ENCODE measurements at regions not wholly inside any gene's neighbourhood (a gene's known extent, or its start where the extent isn't known, plus 50 kb on each side); places are given as distances from the start of the nearest gene placed in this dataset.
"Not testable (repeated sequence)": the region's sequence is repeated elsewhere in the genome, so short reads cannot be mapped to it uniquely, and the experiment has no call there.

DNA sequence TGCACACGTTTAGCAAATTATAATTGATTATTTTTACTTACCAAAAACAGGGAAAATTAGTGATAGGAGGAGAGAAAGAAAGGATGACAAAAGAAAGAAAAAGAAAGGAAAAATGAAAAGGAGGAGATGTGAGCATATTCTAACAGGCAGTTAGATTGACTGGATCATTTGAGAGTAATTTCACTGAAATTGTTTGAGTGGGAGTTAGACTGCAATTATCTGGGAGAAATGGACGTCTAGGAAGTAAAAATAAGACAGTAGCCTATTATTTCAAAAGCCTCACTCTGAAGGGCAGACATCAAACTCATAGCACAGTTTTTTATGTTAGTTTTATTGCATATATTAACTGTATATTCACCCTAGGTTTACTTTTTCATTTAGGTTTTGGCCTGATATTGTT is 272.8 kb upstream of the POU1F1 start:
- intact Hi-C loops (cut with DNase I) = no loop called here
- Histone ChIP-seq H3K4me3 (no peak overlapping the region), H3K4me1 (no peaks in the 10 kb centered on the region), H3K27ac (no peak overlapping the region), H3K36me3 (replicated peaks in 1 of 2; ENCODE audit: insufficient read depth in 1 of 2, low read depth in 2 of 2) (no peaks in the 10 kb centered on the region), H3K9me3 (no peaks in the 10 kb centered on the region), H3K27me3 (no peaks in the 10 kb centered on the region)
- TF ChIP-seq, protein P1, sequence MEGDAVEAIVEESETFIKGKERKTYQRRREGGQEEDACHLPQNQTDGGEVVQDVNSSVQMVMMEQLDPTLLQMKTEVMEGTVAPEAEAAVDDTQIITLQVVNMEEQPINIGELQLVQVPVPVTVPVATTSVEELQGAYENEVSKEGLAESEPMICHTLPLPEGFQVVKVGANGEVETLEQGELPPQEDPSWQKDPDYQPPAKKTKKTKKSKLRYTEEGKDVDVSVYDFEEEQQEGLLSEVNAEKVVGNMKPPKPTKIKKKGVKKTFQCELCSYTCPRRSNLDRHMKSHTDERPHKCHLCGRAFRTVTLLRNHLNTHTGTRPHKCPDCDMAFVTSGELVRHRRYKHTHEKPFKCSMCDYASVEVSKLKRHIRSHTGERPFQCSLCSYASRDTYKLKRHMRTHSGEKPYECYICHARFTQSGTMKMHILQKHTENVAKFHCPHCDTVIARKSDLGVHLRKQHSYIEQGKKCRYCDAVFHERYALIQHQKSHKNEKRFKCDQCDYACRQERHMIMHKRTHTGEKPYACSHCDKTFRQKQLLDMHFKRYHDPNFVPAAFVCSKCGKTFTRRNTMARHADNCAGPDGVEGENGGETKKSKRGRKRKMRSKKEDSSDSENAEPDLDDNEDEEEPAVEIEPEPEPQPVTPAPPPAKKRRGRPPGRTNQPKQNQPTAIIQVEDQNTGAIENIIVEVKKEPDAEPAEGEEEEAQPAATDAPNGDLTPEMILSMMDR (IDR thresholded peaks at IDR 0.05) = no peak
- TF ChIP-seq POLR2A (IDR thresholded peaks at IDR 0.05) = no peak
- ATAC-seq = no peak
- DNase-seq = no peak
- WGBS, 2 donors = 29 to 32% methylated on average over 2 of the region's 2 CpGs

DNA sequence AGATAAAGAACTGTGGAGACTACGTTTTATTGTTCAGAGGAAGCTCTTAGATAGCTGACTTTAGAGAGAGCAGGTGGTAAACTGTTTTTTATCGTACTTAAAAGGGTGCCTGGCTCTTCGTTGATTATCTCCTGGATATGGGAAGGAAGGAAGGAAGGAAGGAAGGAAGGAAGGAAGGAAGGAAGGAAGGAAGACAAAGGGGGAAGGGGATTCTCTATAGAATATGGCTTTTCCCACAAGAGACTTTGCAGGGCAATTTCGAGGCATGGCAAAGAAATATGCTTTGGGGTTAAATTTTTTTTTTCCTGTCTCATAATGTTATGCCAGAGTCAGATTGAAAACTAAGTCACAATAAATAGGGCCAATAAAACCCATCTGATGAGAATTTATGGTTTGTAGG is 271.9 kb upstream of the POU1F1 start:
- Histone ChIP-seq H3K27me3 (no peaks in the 10 kb centered on the region), H3K9me3 (no peaks in the 10 kb centered on the region), H3K27ac (no peak overlapping the region), H3K4me3 (no peak overlapping the region), H3K36me3 (replicated peaks in 1 of 2; ENCODE audit: insufficient read depth in 1 of 2, low read depth in 2 of 2) (no peaks in the 10 kb centered on the region), H3K4me1 (no peaks in the 10 kb centered on the region)
- no peak for DNase-seq
- ATAC-seq = no peak
- 26 to 48% methylated on average over 4 of the region's 4 CpGs for WGBS, 2 donors
- intact Hi-C loops (cut with DNase I) = no loop called here
- no peak for TF ChIP-seq POLR2A (IDR thresholded peaks at IDR 0.05)
- TF ChIP-seq, protein P1 (IDR thresholded peaks at IDR 0.05) = no peak

DNA sequence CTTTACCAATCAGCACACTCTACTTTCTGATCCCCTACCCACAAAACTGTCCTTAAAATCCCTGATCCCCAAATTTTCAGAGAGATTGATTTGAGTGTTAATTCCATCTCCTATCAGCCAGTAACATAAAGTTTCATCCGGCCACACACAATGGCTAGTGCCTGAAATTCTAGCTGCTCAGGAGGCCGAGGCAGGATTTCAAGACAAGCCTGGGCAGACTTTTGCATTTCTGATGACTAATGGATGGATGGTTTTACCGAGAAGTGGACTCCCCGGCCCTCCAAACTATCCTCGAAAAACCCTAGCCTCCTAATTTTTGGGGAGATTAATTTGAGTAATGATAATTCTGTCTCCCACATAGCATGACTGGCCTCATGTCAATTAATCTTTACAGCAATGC is 269.8 kb upstream of the POU1F1 start:
- Histone ChIP-seq H3K27ac (no peak overlapping the region), H3K9me3 (no peaks in the 10 kb centered on the region), H3K36me3 (replicated peaks in 1 of 2; ENCODE audit: insufficient read depth in 1 of 2, low read depth in 2 of 2) (no peaks in the 10 kb centered on the region), H3K4me3 (no peak overlapping the region), H3K4me1 (no peaks in the 10 kb centered on the region), H3K27me3 (no peaks in the 10 kb centered on the region)
- intact Hi-C loops (cut with DNase I) = no loop called here
- TF ChIP-seq, protein P1 (IDR thresholded peaks at IDR 0.05) = no peak
- TF ChIP-seq POLR2A (IDR thresholded peaks at IDR 0.05) = no peak
- ATAC-seq (no peak), DNase-seq (no peak)
- WGBS, 2 donors = 70 to 75% methylated on average over 5 of the region's 5 CpGs

DNA sequence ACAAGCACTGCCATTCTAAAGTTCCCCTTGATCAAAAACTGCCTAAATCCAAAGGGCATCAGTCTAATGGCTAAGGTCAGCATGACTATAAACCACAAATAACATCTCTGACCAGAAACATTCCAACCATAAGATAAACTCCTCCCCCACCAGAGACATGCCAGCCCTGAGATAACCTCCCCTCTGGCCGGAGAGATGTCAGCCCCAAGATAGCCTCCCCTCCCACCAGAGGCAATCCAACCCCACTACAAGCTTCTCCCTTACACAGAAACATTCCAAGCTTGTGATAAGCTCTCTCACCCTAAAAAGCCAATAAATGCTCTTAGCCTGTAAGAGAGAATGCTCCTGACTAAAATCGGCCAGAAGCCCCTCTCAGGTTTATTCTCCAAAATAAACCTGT is 267.0 kb upstream of the POU1F1 start:
- WGBS, 2 donors = 50 to 52% methylated on average over 2 of the region's 2 CpGs
- H3K4me1 ChIP-seq; H3K27me3 ChIP-seq; H3K36me3 ChIP-seq (replicated peaks in 1 of 2; ENCODE audit: insufficient read depth in 1 of 2, low read depth in 2 of 2); H3K27ac ChIP-seq; ATAC-seq; intact Hi-C loops (cut with DNase I); H3K4me3 ChIP-seq; H3K9me3 ChIP-seq; DNase-seq: not testable (repeated sequence)

DNA sequence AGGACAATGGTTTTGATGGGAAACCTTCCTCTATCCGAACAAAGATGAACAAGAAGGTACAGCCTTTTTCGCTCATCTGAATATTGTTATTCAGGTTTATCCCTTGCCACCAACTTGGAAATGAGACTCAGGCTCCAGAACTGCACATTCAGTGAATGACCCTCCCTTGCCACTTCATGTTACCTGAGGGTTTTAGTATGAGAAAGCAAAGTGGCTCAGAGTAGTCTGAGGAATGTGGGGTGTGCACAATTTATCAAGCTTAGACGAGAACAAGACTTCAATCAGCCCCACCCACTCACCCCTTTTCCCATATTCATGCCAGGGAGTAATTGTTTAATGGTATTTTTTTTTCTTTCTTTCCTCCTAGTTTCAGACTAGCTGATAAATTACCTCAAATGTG is 265.3 kb upstream of the POU1F1 start:
- Histone ChIP-seq H3K4me1 (no peaks in the 10 kb centered on the region), H3K27ac (no peak overlapping the region), H3K36me3 (replicated peaks in 1 of 2; ENCODE audit: insufficient read depth in 1 of 2, low read depth in 2 of 2) (no peaks in the 10 kb centered on the region), H3K4me3 (no peak overlapping the region), H3K27me3 (no peaks in the 10 kb centered on the region), H3K9me3 (no peaks in the 10 kb centered on the region)
- DNase-seq (no peak), ATAC-seq (no peak)
- 58 to 66% methylated on average over 3 of the region's 3 CpGs for WGBS, 2 donors
- TF ChIP-seq, protein P1 (IDR thresholded peaks at IDR 0.05) = no peak
- intact Hi-C loops (cut with DNase I) = no loop called here

DNA sequence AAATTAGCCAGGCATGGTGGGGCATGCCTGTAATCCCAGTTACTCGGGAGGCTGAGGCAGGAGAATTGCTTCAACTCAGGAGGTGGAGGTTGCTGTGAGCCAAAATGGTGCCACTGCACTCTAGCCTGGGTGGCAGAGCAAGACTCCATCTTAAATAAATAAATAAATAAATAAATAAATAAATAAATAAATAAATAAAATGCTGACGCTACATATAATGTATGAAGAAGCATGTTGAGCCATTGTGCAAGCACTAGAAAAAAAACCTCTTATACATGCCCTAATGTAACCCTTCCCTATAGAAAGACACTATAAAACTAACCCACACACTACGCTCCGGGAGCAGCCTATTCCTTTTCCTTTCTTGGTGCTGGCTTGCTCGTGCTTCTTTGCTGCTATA is 262.3 kb upstream of the POU1F1 start:
- DNase-seq; H3K4me1 ChIP-seq; H3K27me3 ChIP-seq; H3K4me3 ChIP-seq; H3K9me3 ChIP-seq; ATAC-seq; intact Hi-C loops (cut with DNase I); H3K36me3 ChIP-seq (replicated peaks in 1 of 2; ENCODE audit: insufficient read depth in 1 of 2, low read depth in 2 of 2); H3K27ac ChIP-seq: not testable (repeated sequence)
- WGBS, 2 donors = 80 to 85% methylated on average over 5 of the region's 5 CpGs

All from body of pancreas (tissue), 4 donors.